22Rv1 (cell line): ENCODE measurements at regions not wholly inside any gene's neighbourhood (a gene's known extent, or its start where the extent isn't known, plus 50 kb on each side); places are given as distances from the start of the nearest gene placed in this dataset.

Experiments used
- ZFX ChIP-seq: fragments of 450-650 bp; IDR thresholded peaks from 2 replicates; pipeline ENCODE4 v1.6.1; 2017; ENCODE audit warnings: antibody characterized with exemption, borderline replicate concordance
- TF ChIP-seq, protein P1 (sequence below): fragments of 450-650 bp; IDR thresholded peaks from 2 replicates; pipeline ENCODE4 v1.5.1; 2017; ENCODE audit warnings: mild to moderate bottlenecking

DNA sequence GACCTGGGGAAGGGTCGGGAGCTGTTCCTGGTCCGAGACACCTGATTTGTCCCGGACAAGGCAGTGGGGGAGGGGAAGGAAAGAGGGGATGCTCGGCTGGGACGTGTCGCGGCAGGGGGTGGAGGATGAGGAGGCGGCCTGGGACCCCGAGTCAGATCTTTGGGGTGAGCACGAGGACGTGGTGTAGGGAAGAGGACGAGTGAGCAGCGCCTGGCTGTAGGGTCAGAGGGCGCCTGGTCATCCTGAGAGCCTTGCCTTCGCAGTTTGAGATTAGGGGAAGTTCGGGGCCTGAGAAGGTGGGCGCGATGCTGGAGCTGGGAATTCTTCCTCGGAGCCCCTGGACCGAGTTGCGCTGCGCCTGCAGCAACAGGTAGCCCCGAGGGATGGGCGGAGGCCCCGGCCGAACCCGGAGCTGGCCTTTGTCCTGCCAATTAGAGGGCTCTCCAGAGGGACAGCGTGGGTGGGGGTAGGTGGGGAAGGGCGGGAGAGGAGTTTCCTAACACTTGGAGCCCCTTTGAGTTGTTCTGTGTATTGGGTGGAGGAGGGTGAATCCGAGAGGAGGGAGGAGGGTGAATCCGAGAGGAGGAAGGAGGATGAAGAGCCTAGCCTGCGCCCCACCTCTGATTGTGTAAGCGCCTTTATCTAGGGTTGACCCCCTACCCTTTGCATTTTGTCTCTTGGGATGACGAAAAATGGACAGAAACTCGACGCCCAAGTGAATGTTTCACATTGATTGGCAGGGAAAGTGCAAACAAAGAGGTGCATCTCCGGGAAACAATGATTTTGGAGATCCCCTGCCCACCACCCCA is 72.0 kb downstream of the SOX4 start:
- TF ChIP-seq, protein P1, sequence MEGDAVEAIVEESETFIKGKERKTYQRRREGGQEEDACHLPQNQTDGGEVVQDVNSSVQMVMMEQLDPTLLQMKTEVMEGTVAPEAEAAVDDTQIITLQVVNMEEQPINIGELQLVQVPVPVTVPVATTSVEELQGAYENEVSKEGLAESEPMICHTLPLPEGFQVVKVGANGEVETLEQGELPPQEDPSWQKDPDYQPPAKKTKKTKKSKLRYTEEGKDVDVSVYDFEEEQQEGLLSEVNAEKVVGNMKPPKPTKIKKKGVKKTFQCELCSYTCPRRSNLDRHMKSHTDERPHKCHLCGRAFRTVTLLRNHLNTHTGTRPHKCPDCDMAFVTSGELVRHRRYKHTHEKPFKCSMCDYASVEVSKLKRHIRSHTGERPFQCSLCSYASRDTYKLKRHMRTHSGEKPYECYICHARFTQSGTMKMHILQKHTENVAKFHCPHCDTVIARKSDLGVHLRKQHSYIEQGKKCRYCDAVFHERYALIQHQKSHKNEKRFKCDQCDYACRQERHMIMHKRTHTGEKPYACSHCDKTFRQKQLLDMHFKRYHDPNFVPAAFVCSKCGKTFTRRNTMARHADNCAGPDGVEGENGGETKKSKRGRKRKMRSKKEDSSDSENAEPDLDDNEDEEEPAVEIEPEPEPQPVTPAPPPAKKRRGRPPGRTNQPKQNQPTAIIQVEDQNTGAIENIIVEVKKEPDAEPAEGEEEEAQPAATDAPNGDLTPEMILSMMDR: no peak
- no peak for TF ChIP-seq ZFX
